ENCODE measurements at regions not wholly inside any gene's neighbourhood (a gene's known extent, or its start where the extent isn't known, plus 50 kb on each side); places are given as distances from the start of the nearest gene placed in this dataset.

DNA sequence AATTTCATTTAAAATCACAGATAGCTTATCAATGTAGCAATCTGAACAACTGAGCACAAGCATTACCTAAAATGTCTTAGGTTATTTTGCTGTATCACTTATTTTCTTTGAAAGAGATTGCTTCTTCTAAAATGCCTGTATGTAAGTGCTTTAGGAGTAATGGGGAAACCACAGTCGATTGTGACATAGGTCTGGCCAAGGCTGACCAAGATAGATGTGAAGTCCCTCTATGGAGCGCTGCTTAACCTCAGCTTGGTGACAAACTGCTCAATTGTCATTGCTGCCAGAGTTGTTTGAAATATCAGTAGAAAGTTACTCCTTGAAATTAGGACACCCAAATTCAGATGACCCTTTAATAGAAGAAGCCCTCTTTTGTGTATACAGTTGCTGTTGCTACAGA lies 401.9 kb upstream of the NDST4 start:
- peak in 1 of 2 experiments; percentile 36 for DNase-seq (ENCODE audit: low read depth in 1 of 2, low spot score in 1 of 2)

DNA sequence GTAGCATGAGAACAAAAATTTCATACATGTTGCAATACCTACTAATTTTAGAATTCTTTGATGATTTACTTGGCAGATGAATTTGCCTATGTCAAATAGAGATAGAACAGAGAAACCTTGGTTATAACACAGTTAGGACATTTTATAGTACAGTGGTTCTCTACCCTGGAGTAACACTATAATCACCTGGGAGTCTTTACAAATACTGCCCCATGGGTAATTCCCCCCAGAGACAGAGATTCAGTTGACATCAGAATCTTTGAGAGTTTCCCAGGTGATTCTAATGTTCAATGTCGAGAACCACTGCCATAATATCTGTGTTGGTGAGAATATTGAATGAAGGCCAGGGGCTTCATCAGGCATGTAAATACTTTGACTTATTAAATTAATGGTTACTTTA lies 401.3 kb upstream of the NDST4 start:
- DNase-seq (ENCODE audit: low read depth in 1 of 2, low spot score in 1 of 2), result no peak
- no peaks in the 10 kb centered on the region for H3K27me3 ChIP-seq (ENCODE audit: insufficient read depth, poor library complexity, severe bottlenecking)
- TF ChIP-seq GABPA (IDR thresholded peaks at IDR 0.05; ENCODE audit: low read depth), result no peak
- no peak for TF ChIP-seq POLR2AphosphoS5 (IDR thresholded peaks at IDR 0.05; ENCODE audit: low read depth)
- TF ChIP-seq, protein P1, sequence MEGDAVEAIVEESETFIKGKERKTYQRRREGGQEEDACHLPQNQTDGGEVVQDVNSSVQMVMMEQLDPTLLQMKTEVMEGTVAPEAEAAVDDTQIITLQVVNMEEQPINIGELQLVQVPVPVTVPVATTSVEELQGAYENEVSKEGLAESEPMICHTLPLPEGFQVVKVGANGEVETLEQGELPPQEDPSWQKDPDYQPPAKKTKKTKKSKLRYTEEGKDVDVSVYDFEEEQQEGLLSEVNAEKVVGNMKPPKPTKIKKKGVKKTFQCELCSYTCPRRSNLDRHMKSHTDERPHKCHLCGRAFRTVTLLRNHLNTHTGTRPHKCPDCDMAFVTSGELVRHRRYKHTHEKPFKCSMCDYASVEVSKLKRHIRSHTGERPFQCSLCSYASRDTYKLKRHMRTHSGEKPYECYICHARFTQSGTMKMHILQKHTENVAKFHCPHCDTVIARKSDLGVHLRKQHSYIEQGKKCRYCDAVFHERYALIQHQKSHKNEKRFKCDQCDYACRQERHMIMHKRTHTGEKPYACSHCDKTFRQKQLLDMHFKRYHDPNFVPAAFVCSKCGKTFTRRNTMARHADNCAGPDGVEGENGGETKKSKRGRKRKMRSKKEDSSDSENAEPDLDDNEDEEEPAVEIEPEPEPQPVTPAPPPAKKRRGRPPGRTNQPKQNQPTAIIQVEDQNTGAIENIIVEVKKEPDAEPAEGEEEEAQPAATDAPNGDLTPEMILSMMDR (IDR thresholded peaks at IDR 0.05; ENCODE audit: insufficient read depth, low read length), result no peak
- no peak for TF ChIP-seq SPI1 (IDR thresholded peaks at IDR 0.05; ENCODE audit: borderline replicate concordance, low read depth)
- TF ChIP-seq, protein P2, sequence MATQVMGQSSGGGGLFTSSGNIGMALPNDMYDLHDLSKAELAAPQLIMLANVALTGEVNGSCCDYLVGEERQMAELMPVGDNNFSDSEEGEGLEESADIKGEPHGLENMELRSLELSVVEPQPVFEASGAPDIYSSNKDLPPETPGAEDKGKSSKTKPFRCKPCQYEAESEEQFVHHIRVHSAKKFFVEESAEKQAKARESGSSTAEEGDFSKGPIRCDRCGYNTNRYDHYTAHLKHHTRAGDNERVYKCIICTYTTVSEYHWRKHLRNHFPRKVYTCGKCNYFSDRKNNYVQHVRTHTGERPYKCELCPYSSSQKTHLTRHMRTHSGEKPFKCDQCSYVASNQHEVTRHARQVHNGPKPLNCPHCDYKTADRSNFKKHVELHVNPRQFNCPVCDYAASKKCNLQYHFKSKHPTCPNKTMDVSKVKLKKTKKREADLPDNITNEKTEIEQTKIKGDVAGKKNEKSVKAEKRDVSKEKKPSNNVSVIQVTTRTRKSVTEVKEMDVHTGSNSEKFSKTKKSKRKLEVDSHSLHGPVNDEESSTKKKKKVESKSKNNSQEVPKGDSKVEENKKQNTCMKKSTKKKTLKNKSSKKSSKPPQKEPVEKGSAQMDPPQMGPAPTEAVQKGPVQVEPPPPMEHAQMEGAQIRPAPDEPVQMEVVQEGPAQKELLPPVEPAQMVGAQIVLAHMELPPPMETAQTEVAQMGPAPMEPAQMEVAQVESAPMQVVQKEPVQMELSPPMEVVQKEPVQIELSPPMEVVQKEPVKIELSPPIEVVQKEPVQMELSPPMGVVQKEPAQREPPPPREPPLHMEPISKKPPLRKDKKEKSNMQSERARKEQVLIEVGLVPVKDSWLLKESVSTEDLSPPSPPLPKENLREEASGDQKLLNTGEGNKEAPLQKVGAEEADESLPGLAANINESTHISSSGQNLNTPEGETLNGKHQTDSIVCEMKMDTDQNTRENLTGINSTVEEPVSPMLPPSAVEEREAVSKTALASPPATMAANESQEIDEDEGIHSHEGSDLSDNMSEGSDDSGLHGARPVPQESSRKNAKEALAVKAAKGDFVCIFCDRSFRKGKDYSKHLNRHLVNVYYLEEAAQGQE (IDR thresholded peaks at IDR 0.05; ENCODE audit: insufficient replicate concordance, low read depth), result no peak
- no peak overlapping the region for H3K4me3 ChIP-seq (replicated peaks; ENCODE audit: insufficient read depth, low read length)
- H3K27ac ChIP-seq (replicated peaks), result no peak overlapping the region

More for the DNA sequence above, 401.9 kb upstream of the NDST4 start:
- no peak for TF ChIP-seq POLR2AphosphoS5 (IDR thresholded peaks at IDR 0.05; ENCODE audit: low read depth)
- TF ChIP-seq GABPA (IDR thresholded peaks at IDR 0.05; ENCODE audit: low read depth), result no peak
- no peak for TF ChIP-seq SPI1 (IDR thresholded peaks at IDR 0.05; ENCODE audit: borderline replicate concordance, low read depth)
- TF ChIP-seq, protein P2 (IDR thresholded peaks at IDR 0.05; ENCODE audit: insufficient replicate concordance, low read depth), result no peak
- TF ChIP-seq, protein P1 (IDR thresholded peaks at IDR 0.05; ENCODE audit: insufficient read depth, low read length), result no peak
- Histone ChIP-seq H3K4me3 (replicated peaks; ENCODE audit: insufficient read depth, low read length) (no peak overlapping the region), H3K27me3 (ENCODE audit: insufficient read depth, poor library complexity, severe bottlenecking) (no peaks in the 10 kb centered on the region), H3K27ac (replicated peaks) (no peak overlapping the region)

DNA sequence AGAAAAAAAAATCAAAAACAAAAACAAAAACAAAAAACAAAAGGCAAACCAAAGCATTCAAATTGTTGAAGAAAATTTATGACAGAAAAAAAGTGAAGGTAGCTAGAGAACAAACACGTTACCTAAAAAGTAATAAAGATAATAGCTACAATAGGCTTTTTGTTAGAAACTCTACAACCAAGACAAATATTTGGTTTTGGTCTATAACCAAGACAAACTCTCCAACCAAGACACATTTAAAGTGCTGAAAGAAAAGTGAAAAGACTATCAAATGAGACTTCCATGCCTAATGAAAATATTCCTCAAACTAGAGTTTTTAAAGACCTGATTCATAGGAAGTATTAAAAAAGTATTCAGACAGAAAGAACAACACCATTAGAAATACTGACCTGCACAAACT lies 391.9 kb upstream of the NDST4 start:
- no peak for DNase-seq (ENCODE audit: low read depth in 1 of 2, low spot score in 1 of 2)
- H3K27me3 ChIP-seq (ENCODE audit: insufficient read depth, poor library complexity, severe bottlenecking), result no peaks in the 10 kb centered on the region
- TF ChIP-seq GABPA (IDR thresholded peaks at IDR 0.05; ENCODE audit: low read depth) (no peak), POLR2AphosphoS5 (IDR thresholded peaks at IDR 0.05; ENCODE audit: low read depth) (no peak), SPI1 (IDR thresholded peaks at IDR 0.05; ENCODE audit: borderline replicate concordance, low read depth) (no peak)
- TF ChIP-seq, protein P1 (IDR thresholded peaks at IDR 0.05; ENCODE audit: insufficient read depth, low read length), result no peak
- TF ChIP-seq, protein P2 (IDR thresholded peaks at IDR 0.05; ENCODE audit: insufficient replicate concordance, low read depth), result no peak
- no peak overlapping the region for H3K27ac ChIP-seq (replicated peaks)
- no peak overlapping the region for H3K4me3 ChIP-seq (replicated peaks; ENCODE audit: insufficient read depth, low read length)

All from HL-60 (cell line).